ENCODE measurements at regions not wholly inside any gene's neighbourhood (a gene's known extent, or its start where the extent isn't known, plus 50 kb on each side); places are given as distances from the start of the nearest gene placed in this dataset.

DNA sequence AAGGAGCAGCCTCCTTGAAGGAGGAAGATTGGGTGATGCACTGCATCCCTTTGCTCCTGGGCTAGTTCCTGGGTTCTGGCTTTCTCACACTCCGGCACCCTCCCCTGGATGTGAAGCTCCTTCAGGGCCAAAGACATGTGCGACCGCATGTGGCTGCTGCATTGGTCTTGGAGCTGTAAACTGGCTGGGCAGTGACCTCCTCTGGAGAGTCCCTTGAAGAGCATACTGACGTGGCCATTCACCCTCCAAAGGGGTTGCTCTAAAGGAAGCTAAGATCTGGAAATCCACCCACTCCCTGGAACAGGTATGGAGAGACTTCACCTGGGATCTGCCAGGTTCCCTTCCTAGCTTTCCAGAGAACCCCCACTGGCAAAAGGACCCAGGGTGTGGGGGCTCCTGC lies 62.1 kb downstream of the TMEM17 start:
- no peaks in the 10 kb centered on the region for H4K20me1 ChIP-seq (ENCODE audit: insufficient read depth, low read length)
- no peaks in the 10 kb centered on the region for H3K27me3 ChIP-seq (ENCODE audit: control insufficient read depth in 2 of 2, insufficient read depth in 2 of 2, low read length in 2 of 2)
- WGBS (ENCODE audit: insufficient coverage), result 100% methylated on average over 3 of the region's 4 CpGs
- H3K36me3 ChIP-seq (replicated peaks in 1 of 2; ENCODE audit: control insufficient read depth in 1 of 2, insufficient read depth in 2 of 2, low read length in 2 of 2), result no peaks in the 10 kb centered on the region
- intact Hi-C loops (cut with micrococcal nuclease), result no loop called here
- TF ChIP-seq, protein P1, sequence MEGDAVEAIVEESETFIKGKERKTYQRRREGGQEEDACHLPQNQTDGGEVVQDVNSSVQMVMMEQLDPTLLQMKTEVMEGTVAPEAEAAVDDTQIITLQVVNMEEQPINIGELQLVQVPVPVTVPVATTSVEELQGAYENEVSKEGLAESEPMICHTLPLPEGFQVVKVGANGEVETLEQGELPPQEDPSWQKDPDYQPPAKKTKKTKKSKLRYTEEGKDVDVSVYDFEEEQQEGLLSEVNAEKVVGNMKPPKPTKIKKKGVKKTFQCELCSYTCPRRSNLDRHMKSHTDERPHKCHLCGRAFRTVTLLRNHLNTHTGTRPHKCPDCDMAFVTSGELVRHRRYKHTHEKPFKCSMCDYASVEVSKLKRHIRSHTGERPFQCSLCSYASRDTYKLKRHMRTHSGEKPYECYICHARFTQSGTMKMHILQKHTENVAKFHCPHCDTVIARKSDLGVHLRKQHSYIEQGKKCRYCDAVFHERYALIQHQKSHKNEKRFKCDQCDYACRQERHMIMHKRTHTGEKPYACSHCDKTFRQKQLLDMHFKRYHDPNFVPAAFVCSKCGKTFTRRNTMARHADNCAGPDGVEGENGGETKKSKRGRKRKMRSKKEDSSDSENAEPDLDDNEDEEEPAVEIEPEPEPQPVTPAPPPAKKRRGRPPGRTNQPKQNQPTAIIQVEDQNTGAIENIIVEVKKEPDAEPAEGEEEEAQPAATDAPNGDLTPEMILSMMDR (IDR thresholded peaks at IDR 0.05), result no peak
- H3K9me3 ChIP-seq (replicated peaks in 1 of 2; ENCODE audit: control insufficient read depth in 1 of 2, insufficient read depth in 1 of 2, low read length in 2 of 2), result no peaks in the 10 kb centered on the region
- no peaks in the 10 kb centered on the region for H3K79me2 ChIP-seq (ENCODE audit: insufficient read depth, low read length)
- Mint-ChIP-seq H3K4me3 (no peak overlapping the region), H3K4me1 (peaks cover 6% of the 10 kb centered on the region), H3K36me3 (no peaks in the 10 kb centered on the region), H3K27me3 (ENCODE audit: low read depth in 3 of 3) (peaks cover 0 to 6% (median 2%) of the 10 kb centered on the region in 3 donors), H3K9me3 (peaks cover 0 to 6% (median 2%) of the 10 kb centered on the region in 7 donors), H3K27ac (no peak overlapping the region)
- H3K9ac ChIP-seq (ENCODE audit: insufficient read depth, low read length, poor library complexity, severe bottlenecking), result no peak overlapping the region
- no peak overlapping the region for H3K4me2 ChIP-seq (replicated peaks; ENCODE audit: extremely low read depth, low read length, poor library complexity, severe bottlenecking)
- no peak overlapping the region for H3K27ac ChIP-seq (ENCODE audit: low read depth in 1 of 2, low read length in 2 of 2)
- H3K4me1 ChIP-seq (ENCODE audit: control insufficient read depth in 1 of 2, insufficient read depth in 2 of 2, low read length in 2 of 2), result no peaks in the 10 kb centered on the region
- no peak overlapping the region for H3K4me3 ChIP-seq (replicated peaks in 1 of 3; ENCODE audit: low read depth in 2 of 3, low read length in 3 of 3)
- H2AFZ ChIP-seq (ENCODE audit: insufficient read depth, low read depth, low read length, poor library complexity, severe bottlenecking), result no peak overlapping the region
- no peak for DNase-seq

DNA sequence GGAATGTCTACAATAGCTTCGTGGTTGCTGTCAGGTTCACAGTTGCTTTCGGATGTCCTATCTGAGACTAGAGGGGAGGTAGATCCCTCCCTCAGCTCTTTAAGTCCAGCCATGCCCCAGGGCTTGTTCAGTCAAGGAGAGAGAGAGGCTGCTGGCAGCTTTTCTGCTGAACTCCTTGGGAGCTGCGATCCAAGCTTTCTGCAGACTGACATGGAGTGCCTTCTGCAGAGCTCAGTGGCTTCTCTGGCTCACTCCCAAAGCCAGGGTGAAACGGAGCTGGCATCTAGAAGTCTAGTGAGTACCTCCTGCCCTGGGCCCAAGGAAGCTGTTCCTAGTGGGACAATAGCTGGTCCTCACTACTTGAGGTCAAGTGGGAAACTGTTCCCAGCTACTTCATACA lies 62.5 kb downstream of the TMEM17 start:
- Histone ChIP-seq H3K9me3 (replicated peaks in 1 of 2; ENCODE audit: control insufficient read depth in 1 of 2, insufficient read depth in 1 of 2, low read length in 2 of 2) (no peaks in the 10 kb centered on the region), H3K27me3 (ENCODE audit: control insufficient read depth in 2 of 2, insufficient read depth in 2 of 2, low read length in 2 of 2) (no peaks in the 10 kb centered on the region), H3K27ac (ENCODE audit: low read depth in 1 of 2, low read length in 2 of 2) (no peak overlapping the region), H3K36me3 (replicated peaks in 1 of 2; ENCODE audit: control insufficient read depth in 1 of 2, insufficient read depth in 2 of 2, low read length in 2 of 2) (no peaks in the 10 kb centered on the region), H2AFZ (ENCODE audit: insufficient read depth, low read depth, low read length, poor library complexity, severe bottlenecking) (no peak overlapping the region), H3K4me2 (replicated peaks; ENCODE audit: extremely low read depth, low read length, poor library complexity, severe bottlenecking) (no peak overlapping the region), H3K9ac (ENCODE audit: insufficient read depth, low read length, poor library complexity, severe bottlenecking) (no peak overlapping the region), H4K20me1 (ENCODE audit: insufficient read depth, low read length) (no peaks in the 10 kb centered on the region), H3K79me2 (ENCODE audit: insufficient read depth, low read length) (no peaks in the 10 kb centered on the region), H3K4me3 (replicated peaks in 1 of 3; ENCODE audit: low read depth in 2 of 3, low read length in 3 of 3) (no peak overlapping the region), H3K4me1 (ENCODE audit: control insufficient read depth in 1 of 2, insufficient read depth in 2 of 2, low read length in 2 of 2) (no peaks in the 10 kb centered on the region)
- no peak overlapping the region for H3K4me3 Mint-ChIP-seq
- H3K27me3 Mint-ChIP-seq (ENCODE audit: low read depth in 3 of 3), result peaks cover 0 to 6% (median 2%) of the 10 kb centered on the region in 3 donors
- no peaks in the 10 kb centered on the region for H3K36me3 Mint-ChIP-seq
- 96% methylated on average over 2 of the region's 4 CpGs for WGBS (ENCODE audit: insufficient coverage)
- TF ChIP-seq, protein P1 (IDR thresholded peaks at IDR 0.05), result no peak
- peaks cover 0 to 6% (median 2%) of the 10 kb centered on the region in 7 donors for H3K9me3 Mint-ChIP-seq
- no peak overlapping the region for H3K27ac Mint-ChIP-seq
- peaks cover 6% of the 10 kb centered on the region for H3K4me1 Mint-ChIP-seq
- intact Hi-C loops (cut with micrococcal nuclease), result no loop called here
- no peak for DNase-seq

Measured in CD14-positive monocyte (primary cell).